ENCODE measurements at regions not wholly inside any gene's neighbourhood (a gene's known extent, or its start where the extent isn't known, plus 50 kb on each side); places are given as distances from the start of the nearest gene placed in this dataset.

DNA sequence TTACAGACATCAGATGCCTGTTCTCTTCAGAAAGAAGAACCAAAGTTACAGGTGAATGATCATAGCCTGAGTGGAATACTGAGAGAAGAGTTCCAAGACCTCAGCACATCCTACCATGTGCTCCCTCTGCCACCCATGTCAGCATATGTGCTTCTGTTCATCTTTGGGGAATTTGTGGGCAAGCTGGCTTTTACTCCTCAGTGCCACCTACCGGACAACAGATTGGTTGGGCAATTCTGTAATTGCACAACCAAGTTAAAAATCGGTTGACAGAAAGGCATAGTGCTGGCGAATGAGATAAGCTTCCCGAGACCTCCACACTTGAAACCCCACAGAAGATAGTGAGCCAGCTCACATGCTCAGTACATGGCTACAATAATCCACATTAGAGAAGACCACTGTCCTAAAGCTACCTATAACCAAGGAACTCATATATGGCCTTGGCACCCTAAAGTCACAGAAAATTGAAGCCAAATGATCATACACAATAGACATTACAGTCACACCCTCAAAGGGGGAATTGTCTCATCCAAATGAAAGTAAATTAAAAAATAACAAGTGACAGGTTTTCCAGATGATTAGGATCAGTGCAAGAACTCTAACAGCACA, 1238.0 kb upstream of the NUDT12 start:
- no peak for DNase-seq

DNA sequence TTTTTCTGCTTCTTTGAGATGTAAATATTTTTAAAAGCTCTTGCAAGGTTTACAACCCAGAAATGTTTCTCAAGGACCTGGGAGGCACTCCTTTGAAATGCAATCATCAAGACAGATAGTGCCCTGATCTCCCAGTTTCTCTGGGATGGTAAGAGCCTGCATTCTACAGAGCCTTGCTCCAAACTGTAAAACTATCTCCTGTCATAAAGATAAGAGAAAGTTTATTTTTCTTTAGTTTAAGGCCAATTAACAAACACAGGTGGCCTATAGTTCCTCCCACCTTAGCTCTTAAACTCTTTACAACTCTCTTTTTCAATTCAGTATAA, 1231.1 kb upstream of the NUDT12 start:
- DNase-seq, result no peak

DNA sequence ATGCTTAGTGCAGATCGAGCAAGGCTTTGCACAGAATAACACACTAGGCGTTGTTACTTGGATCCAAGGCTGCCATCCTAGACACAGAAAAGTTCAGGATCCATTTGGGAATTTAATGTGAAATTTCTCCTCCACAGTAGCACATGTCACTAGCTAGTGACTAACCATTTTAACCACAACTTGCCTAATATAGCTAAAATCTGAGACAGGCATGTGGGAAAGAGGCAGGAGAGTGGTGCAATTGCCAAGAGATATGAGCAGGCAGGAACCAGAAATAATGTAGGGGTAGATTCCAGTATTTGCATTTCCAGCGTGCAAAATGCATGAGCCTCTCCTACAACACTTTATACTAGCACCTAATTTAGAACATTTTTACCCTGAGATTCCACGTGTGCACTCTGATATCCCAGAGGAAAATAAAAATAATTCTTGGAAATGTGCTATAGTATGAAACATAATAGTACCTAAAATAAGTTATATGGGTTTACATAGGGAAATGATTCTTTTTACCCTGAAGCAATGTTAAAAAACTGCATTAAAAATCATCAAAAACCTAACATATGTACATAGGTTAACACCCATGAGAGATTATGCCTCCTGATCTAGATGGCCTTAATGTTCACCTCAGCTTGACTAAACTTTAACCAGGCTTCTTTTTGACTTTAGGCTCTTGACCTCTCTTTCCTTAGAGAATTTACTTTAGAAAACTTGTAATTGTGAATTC, 1230.6 kb upstream of the NUDT12 start:
- DNase-seq, result peak; percentile 60

DNA sequence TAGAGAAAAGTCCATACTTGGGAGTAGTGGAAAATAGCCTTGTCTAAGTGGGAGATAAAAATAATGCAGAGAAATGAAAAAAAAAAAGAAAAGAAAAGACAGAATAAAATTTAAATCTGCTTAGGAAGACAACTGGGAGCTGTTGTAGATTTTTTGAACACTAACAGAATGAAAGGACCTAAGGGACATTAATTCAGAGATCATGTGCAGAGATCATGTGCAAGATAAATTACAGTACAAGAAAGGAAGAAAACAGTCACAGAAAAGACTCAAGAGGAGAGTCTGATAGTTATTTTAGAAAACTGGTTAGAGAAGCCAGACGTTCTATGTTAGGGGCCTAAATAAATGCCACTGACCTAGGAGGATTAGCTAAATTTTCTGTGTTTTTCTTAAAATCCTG, 1226.8 kb upstream of the NUDT12 start:
- DNase-seq, result no peak

DNA sequence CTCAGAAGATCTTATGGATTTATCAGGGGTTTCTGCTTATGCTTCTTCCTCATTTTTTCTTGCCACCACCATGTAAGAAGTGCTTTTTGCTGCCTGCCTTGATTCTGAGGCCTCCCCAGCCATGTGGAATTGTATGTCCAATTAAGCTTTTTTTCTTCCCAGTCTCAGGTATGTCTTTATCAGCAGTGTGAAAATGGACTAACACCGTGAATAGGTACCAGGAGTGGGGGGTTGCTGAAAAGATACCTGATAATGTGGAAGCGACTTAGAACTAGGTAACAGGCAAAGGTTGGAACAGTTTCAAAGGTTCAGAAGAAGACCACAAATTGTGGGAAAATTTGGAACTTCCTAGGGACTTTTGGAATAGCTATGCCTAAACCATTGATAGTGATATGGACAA, 1222.5 kb upstream of the NUDT12 start:
- no peak for DNase-seq

DNA sequence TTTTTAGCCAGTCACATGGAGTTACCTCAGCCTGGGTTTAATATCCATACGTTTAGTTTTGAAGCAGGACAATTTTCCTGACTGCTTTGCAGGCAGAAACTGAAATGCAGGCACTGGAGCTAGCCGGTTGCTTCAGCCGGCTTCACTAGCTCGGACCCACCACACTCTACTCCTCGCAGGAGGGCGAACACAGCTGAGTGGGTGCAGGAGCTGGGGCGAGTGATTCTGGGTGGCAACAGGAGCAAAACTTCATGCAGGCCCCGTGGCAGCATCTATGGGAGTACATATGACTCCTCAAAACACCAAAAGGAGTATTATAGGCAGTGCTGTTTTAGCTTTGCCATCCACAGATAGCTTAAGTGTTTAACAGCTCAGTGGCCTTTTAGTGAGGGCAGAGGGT, 1211.8 kb upstream of the NUDT12 start:
- no peak for DNase-seq

DNA sequence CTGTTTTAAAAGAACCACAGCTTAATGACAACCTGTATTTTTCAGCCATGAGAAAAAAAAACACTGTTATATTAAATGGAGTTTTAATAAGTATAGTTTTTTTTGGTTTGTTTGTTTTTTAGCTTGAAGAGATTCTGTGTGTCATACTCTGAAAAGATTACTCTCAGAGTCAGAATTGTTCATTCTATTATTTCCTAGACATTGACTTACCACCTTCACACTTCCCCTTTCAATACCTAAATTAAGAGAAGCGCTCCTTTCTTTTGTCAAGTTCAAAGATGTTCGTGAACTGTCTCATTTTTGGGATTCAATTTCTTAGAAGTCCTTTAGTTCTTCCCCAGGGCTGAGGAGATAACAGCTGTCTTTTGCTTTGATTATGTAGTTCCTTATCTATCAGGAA, 1201.6 kb upstream of the NUDT12 start:
- no peak for DNase-seq

DNA sequence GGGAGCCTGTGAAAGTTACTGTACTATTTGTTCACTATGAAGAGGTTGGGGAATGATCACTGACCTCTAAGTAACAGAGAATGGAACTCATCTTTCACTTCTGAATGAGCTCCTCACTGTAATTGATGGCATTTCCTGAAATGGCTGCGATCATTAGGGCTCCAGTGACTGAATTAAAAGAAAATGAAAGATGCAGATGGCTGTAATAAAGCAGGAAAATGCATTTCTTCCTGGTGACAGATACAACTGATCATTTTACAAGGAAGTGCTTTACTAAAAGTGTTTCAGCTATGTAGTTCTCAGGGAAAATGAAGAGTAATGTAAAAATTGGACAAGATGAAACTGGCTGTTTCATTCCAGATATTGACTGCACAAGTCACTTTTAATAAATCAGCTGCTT, 1200.6 kb upstream of the NUDT12 start:
- DNase-seq, result peak; percentile 1

DNA sequence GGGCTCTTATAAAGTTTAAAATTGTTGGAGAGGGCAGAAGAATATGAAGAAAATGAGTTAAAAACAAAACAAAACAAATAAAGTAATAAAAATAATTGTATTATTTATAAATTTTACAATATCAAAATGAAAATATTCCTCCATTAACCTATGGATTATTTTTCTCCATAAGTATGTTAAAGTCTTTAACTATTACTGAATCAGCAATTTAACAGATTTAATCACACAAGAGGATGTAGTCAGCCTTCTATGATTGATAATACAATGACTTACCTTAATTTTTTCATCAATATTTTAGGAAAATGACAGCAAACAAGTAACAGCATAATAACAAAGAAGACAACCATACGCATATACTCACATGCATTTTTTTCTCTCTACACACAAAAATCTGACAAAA, 1195.3 kb upstream of the NUDT12 start:
- DNase-seq, result no peak

DNA sequence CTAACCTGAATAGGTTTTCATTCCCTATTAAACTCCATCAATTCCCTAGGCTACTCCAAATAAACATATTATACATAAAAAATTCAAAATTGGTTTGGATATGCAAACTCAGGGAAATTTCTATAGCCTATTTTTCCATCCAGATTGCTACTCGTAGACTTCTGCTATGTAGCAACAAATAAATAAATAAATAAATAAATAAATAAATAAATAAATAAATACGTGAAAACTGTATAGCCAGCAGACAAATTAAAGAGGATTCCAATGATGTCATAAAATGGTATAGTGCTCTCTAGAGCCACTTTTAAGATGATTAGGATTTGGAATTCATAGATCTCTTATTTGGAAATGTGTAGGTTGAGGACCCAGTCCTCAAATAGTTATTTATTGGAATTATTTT, 1193.2 kb upstream of the NUDT12 start:
- no peak for DNase-seq

DNA sequence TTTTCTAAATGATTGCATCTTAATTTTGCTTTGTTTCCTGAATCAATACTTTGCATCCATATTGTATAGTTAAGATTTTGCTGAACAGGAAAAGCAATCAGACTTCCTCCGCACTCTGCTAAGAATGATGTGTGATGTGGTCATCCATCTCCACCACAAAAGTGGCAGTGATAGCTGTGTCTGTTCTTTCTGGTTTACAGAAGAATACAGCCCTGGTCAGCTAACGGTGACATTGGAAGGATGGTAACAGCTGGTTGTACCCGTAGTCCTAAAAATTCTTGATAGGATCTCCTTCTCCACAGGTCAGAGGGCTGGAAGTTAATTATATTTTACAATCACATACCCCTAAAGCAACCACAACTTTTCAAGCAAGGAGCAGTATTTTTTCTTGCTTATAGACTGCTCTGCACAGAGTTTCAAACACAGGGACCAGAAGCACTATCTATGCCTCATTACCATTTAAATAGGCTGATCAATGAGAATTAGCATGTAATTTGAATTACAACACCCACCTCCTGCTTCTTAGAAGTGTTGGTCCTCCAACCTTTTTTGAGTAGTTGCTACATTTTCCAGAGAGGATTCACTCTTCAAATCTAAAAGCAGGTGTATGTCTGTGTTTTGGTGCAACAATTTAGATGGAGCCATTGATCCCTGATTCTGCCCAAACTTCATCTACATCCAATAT, 1191.9 kb upstream of the NUDT12 start:
- no peak for DNase-seq

DNA sequence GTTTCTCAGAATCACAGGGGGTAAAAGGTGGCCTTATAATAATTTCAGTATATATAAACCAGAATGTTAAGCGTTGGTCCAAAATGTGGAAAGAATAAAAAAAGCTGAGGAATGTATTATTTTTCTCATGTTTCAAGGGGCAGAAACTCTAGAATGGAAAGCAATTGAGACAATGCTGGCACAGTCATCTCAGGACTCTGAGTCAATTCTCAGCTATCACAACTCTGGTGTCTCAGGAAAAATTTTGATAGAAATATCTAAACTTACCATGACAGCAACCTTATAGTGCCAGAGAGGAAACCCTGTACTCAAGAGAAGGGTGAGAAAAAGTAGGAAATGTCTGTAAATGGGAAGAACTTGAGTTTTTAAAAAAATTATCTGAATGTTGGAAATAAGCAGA, 1189.4 kb upstream of the NUDT12 start:
- no peak for DNase-seq

DNA sequence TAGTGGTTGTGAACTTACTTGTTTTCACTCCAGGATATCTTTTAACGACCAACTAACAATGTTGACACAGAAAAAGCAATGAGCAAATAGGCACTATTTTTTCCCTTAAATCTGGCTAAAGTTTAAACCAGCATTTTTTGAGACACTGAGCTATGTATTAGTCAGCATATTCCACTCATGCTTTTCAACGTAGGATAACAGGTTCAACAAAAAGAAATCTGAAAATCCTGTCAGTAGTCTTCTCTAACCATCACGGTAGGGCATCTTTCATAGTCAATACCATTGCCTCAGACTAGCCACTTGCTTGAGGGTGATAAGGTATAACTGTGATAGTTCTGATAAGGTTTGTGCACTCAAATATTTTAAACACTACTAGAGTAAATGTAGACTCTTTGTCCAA, 1177.3 kb upstream of the NUDT12 start:
- no peak for DNase-seq

DNA sequence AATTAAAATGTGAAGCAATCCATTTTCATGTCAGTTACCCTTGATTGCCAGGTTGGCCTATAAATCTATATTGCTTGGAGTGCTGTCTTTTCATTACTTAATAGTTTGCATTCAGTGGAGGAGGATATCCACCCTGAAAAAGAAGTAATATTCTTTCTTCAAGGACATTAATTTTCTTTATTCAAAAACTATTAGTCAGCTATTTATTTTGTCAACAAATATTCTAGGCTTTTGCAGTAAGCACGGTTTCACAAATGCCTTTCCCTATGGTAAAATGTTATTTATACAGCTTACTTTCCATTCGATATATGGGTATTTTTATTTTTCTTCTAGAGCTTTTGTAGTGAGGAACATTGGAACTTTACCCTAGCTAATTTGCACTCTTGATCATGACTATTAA, 1176.9 kb upstream of the NUDT12 start:
- DNase-seq, result no peak

DNA sequence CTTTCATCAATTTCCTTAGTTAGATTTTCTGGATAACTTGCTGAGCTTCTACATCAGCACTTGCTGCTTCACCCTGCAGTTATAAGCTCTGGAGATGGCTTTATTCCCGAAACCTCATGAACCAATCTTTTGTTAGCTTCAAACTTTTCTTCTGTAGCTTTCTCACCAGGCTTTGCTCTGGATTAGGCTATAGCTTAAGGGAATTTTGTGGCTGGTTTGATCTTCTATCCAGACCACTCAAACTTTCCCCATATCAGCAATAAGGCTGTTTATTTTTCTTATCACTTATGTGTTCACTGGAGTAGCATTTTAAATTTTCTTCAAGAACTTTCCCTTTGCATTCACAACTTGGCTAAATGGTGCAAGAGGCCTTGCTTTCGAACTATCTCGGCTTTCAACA, 1173.5 kb upstream of the NUDT12 start:
- no peak for DNase-seq

DNA sequence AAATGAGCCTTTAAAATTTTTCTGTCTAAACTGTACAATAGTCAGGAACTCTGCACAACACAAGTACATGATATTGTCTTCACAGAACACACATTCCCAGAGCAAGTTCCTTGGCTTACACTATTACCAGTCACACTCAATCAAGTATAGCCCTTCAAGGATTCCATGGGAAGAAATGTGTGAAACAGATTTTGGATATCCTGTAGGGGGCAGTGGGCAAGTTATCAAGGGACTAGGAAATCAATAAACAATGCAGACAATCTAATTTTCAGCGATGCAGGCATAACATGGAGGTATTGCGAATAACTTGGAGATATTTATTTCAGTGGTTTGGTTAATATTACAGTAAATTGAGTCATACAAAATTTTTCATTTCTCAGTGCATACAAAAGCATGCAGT, 1171.5 kb upstream of the NUDT12 start:
- no peak for DNase-seq

DNA sequence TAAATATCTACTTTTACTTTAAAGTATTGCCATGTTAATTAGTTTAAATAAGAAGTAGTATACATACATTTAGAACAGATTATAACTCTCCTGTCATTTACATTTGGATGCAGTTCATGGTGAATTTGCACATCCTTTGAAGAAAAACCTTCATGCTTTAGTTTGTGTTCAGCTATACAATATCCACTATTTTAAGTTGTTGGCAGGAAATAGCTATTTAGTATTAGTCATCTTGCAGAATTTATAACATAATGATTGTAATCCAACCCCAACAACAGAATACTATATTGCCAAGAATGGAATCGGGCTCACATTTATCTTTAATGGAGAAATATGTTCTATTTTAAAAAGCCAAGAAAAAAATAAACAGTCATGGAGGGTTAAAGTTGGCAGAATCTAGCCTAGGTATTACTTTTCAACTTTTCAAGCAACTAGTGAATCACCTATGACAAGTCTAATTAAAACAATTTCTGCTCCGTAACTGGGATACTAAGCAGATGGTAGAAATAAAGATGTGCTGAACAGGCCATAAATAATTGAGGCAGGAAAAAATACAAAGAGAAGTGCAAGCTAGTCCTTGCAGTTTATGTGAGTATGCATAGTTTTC, 1170.6 kb upstream of the NUDT12 start:
- no peak for DNase-seq

DNA sequence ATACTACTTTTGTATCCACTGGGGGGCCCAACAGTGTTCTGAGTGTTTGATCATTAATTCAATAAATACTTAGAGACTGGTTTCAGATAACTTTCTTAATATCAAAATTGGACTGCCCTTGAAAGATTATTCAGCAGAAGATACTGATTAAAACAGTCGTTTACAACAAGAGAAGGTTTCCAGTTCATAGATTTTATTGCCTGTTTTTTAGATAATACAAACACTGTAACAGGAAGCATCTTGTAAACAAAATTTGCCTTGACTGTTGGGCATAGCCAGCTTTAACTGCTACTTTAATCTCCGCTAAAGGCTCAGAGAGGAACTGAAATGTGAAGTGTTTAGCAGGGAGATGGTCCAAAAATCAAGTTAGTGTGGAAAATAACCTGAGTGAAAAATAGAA, 1168.7 kb upstream of the NUDT12 start:
- no peak for DNase-seq

DNA sequence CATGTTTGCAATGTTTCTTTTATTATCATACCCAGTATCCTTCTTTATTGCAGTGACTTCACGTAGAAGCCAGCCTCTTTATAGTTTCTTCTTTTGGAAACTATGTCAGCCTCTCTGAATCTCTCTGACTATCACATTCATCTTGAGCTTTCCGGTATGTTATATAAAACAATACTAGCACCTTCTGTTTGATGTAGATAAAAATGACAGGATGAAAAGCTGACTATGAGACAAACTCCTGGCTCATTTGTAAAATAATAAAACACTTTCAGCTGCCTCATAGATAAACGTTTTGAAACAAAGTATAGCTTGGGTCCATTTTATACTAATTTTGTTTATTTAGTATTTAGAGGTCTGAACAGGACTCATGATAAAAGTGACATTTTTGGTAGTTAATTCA, 1145.4 kb upstream of the NUDT12 start:
- DNase-seq, result no peak

DNA sequence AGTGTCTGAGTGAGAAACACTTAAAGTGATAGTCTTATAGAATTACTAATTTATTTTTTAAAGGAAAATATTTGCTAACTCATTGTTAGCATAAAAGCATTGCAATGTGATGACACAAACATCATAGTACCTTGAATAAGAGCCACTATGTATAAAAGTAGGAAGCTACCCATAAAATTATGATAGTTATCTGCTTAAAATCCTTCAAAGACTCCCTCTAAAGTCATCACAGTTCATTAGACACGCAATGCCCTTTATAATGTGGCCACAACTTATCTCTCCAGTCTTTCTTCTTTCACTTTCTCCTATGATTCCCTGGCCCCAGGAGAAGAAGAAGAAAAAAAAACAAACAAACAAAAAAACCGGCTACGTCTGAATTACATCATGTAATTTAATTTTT, 1144.0 kb upstream of the NUDT12 start:
- DNase-seq, result no peak

DNA sequence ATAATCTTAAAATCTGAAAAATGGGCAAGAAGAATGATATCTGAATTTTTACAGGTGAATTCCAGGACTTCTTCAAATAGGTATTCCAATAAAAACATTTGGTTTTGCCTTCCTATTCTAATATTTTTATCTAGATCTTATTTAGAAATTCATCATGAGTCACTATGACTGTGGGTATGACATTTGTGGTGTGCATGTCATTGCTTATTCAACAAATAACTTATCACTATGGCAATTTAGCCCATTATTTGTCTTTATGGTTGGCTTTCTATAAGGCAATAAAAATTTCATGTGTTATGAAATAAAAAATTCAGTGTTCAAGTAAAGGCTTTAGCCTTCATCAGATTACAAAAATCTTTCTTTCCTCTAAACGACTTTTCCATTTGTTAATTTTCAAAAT, 1139.6 kb upstream of the NUDT12 start:
- DNase-seq, result peak; percentile 21

DNA sequence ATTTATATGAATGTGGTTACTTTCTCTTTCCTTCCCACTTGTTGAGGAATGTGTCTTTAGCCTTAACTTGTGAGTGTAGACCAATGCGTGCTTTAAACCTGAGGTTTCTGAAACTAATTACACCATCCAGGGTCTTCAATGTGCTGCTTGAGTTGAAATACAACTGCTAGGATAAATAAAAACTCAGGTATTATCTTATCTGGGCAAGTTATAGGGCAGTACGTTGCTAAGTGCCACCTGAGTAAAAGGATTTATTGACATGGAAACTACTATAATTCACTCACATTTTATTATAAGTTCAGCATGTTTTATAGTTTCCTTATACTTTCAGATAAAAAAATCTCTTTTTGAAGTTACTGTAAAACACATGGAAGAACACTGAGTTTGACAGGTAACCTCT, 1136.8 kb upstream of the NUDT12 start:
- DNase-seq, result no peak

DNA sequence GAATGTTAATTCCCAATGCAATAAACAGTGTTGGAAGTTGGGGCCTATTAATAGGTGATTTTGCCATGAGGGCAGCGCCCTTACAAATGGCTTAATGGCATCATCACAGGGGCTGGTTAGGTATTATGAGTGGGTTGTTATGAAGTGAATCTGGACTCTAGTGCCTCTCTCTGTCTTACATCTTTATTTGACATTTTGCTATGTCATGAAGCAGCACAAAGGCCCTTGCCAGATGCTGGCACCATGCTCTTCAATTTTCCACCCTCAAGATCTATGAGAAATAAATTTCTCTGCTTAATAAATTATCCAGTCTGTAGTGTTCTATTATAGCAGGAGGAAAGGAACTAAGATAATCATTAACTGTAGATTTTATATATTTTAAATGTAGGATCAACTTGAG, 1098.7 kb upstream of the NUDT12 start:
- no peak for DNase-seq

DNA sequence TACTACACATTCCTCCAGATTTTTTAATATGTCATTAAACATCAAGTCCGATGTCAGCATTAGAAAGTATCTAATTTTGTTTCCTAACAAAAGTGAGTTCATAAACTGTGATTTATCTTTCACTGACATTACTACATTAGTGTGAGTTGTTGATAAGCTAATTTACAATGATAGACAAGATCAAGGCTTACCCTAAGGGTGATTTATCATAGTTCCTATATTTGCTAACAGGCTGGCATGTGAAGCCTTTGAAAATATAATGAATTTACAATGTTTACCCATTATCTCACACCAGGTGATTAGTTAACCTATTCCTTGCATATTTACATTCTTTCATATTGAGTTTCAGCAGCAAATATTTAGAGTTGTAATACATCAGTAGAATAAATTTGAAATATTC, 1096.9 kb upstream of the NUDT12 start:
- no peak for DNase-seq

Data from fibroblast of skin of back (primary cell).